Coronary artery (tissue), 2 donors: ENCODE measurements at regions not wholly inside any gene's neighbourhood (a gene's known extent, or its start where the extent isn't known, plus 50 kb on each side); places are given as distances from the start of the nearest gene placed in this dataset.
A peak's percentile ranks its signal among the peaks of the same experiment; 100 is the strongest.

Experiments
- DNase-seq: peaks from one replicate; pipeline ENCODE4 v3.0.0-alpha.2; 2017; ENCODE audit warnings: low spot score
- H3K27ac ChIP-seq, 2 donors: fragments of 200-600 bp; sonication (generic); one replicate each; pipeline ENCODE4 v1.5.1; 2016 to 2019
- H3K4me3 ChIP-seq: fragments of 200-600 bp; sonication (generic); 2 replicates; pipeline ENCODE4 v1.5.1; 2016; ENCODE audit warnings: mild to moderate bottlenecking, moderate library complexity
- CTCF ChIP-seq: fragments of 200-600 bp; sonication (generic); IDR thresholded peaks from one replicate; pipeline ENCODE4 v1.5.1; 2019; ENCODE audit warnings: antibody characterized with exemption

- Histone ChIP-seq H3K4me3 (no peak overlapping the region), H3K27ac (no peak overlapping the region)
- DNase-seq = no peak
- TF ChIP-seq CTCF = no peak
Observed at GRCh38 chr7:69498671-69499070, 99.6 kb upstream of the AUTS2 start.

GRCh38 chr7:69502358-69502757 lies 95.9 kb upstream of the AUTS2 start:
- no peak for DNase-seq
- Histone ChIP-seq H3K4me3 (no peak overlapping the region), H3K27ac (no peak overlapping the region)
- no peak for TF ChIP-seq CTCF

- no peak overlapping the region for H3K4me3 ChIP-seq
- no peak for DNase-seq
- no peak for TF ChIP-seq CTCF
- no peak overlapping the region for H3K27ac ChIP-seq
Observed at GRCh38 chr7:69504733-69505420, 93.4 kb upstream of the AUTS2 start.

GRCh38 chr7:69508736-69509135 lies 89.5 kb upstream of the AUTS2 start:
- Histone ChIP-seq H3K4me3 (no peak overlapping the region), H3K27ac (no peak overlapping the region)
- peak; percentile 1 for DNase-seq
- no peak for TF ChIP-seq CTCF

- no peak overlapping the region for H3K27ac ChIP-seq
- DNase-seq = peak; percentile 28
- H3K4me3 ChIP-seq = no peak overlapping the region
- TF ChIP-seq CTCF = no peak
Observed at GRCh38 chr7:69510114-69510513, 88.2 kb upstream of the AUTS2 start.

- no peak for TF ChIP-seq CTCF
- DNase-seq = no peak
- no peak overlapping the region for H3K4me3 ChIP-seq
- H3K27ac ChIP-seq = no peak overlapping the region
Observed at GRCh38 chr7:69515495-69516212, 82.6 kb upstream of the AUTS2 start.
